H9 (cell line): ENCODE measurements at regions not wholly inside any gene's neighbourhood (a gene's known extent, or its start where the extent isn't known, plus 50 kb on each side); places are given as distances from the start of the nearest gene placed in this dataset.
A peak's percentile ranks its signal among the peaks of the same experiment; 100 is the strongest.

Source experiments
- DNase-seq: peaks from one replicate; pipeline ENCODE4 v3.0.0-alpha.2; 2017
- H2AFZ ChIP-seq: one replicate; pipeline ENCODE4 v1.6.1; 2013; ENCODE audit warnings: mild to moderate bottlenecking, low read length, control low read depth, moderate library complexity
- H2AK5ac ChIP-seq: 2 replicates; pipeline ENCODE4 v1.6.1; 2013; ENCODE audit warnings: low read length, control low read depth, mixed read lengths; ENCODE audit not compliant: insufficient read length
- H2BK120ac ChIP-seq: one replicate; pipeline ENCODE4 v1.6.1; 2013; ENCODE audit warnings: low read depth, mild to moderate bottlenecking, low read length, control low read depth, inconsistent platforms; ENCODE audit not compliant: poor library complexity, severe bottlenecking
- H2BK12ac ChIP-seq: 2 replicates; pipeline ENCODE4 v1.6.1; 2013; ENCODE audit warnings: low read length, control low read depth, mixed read lengths, low read depth; ENCODE audit not compliant: insufficient read length
- H2BK15ac ChIP-seq: 2 replicates; pipeline ENCODE4 v1.6.1; 2013; ENCODE audit warnings: low read depth, low read length, control low read depth
- H2BK20ac ChIP-seq: one replicate; pipeline ENCODE4 v1.6.1; 2013; ENCODE audit warnings: low read depth, mild to moderate bottlenecking, low read length, control low read depth, inconsistent platforms; ENCODE audit not compliant: poor library complexity, severe bottlenecking
- H2BK5ac ChIP-seq: 2 replicates; pipeline ENCODE4 v1.6.1; 2013; ENCODE audit warnings: low read length, control low read depth, mixed read lengths; ENCODE audit not compliant: insufficient read length
- H3K14ac ChIP-seq: 2 replicates; pipeline ENCODE4 v1.6.1; 2013; ENCODE audit warnings: low read length, control low read depth; ENCODE audit not compliant: insufficient read depth
- H3K18ac ChIP-seq: 2 replicates; pipeline ENCODE4 v1.6.1; 2013; ENCODE audit warnings: low read depth, mild to moderate bottlenecking, mixed read lengths, low read length, control low read depth; ENCODE audit not compliant: insufficient read length
- H3K23ac ChIP-seq: 2 replicates; pipeline ENCODE4 v1.6.1; 2013; ENCODE audit warnings: low read length, control low read depth, mixed read lengths, low read depth; ENCODE audit not compliant: insufficient read length
- H3K23me2 ChIP-seq: 2 replicates; pipeline ENCODE4 v1.6.1; 2013; ENCODE audit warnings: low read depth, mild to moderate bottlenecking, mixed read lengths, low read length, control low read depth; ENCODE audit not compliant: insufficient read length, poor library complexity, severe bottlenecking
- H3K27ac ChIP-seq: 2 replicates; pipeline ENCODE4 v1.5.1; 2013; ENCODE audit warnings: low read length, control low read depth, mixed read lengths, low read depth; ENCODE audit not compliant: insufficient read length
- H3K27me3 ChIP-seq: 2 replicates; pipeline ENCODE4 v1.6.1; 2013; ENCODE audit warnings: low read length, control low read depth, inconsistent platforms; ENCODE audit not compliant: insufficient read depth
- H3K4ac ChIP-seq: 2 replicates; pipeline ENCODE4 v1.6.1; 2013; ENCODE audit warnings: low read depth, mild to moderate bottlenecking, control low read depth, inconsistent platforms, low read length, moderate library complexity
- H3K4me1 ChIP-seq: 2 replicates; pipeline ENCODE4 v1.6.1; 2013; ENCODE audit warnings: low read length, control low read depth, inconsistent platforms; ENCODE audit not compliant: insufficient read depth
- H3K4me2 ChIP-seq: 2 replicates; pipeline ENCODE4 v1.6.1; 2013; ENCODE audit warnings: low read length, control low read depth, mixed read lengths; ENCODE audit not compliant: insufficient read length, insufficient read depth
- H3K56ac ChIP-seq: 2 replicates; pipeline ENCODE4 v1.6.1; 2013; ENCODE audit warnings: low read depth, mild to moderate bottlenecking, mixed read lengths, low read length, control low read depth; ENCODE audit not compliant: insufficient read length
- H3K79me1 ChIP-seq: 2 replicates; pipeline ENCODE4 v1.6.1; 2013; ENCODE audit warnings: low read depth, mild to moderate bottlenecking, moderate library complexity, low read length, control low read depth, inconsistent platforms; ENCODE audit not compliant: insufficient read depth, poor library complexity, severe bottlenecking
- H3K79me2 ChIP-seq: 2 replicates; pipeline ENCODE4 v1.6.1; 2013; ENCODE audit warnings: low read length, control low read depth, inconsistent platforms; ENCODE audit not compliant: insufficient read depth
- H3K9ac ChIP-seq: 2 replicates; pipeline ENCODE4 v1.6.1; 2013; ENCODE audit warnings: low read length, control low read depth, mixed read lengths; ENCODE audit not compliant: insufficient read length; ENCODE audit errors: extremely low read depth
- H3K9me3 ChIP-seq: one replicate; pipeline ENCODE4 v1.6.1; 2013; ENCODE audit warnings: low read depth, low read length, inconsistent platforms; ENCODE audit not compliant: control insufficient read depth
- H3T11ph ChIP-seq: one replicate; pipeline ENCODE4 v1.6.1; 2013; ENCODE audit warnings: mild to moderate bottlenecking, low read length, control low read depth, inconsistent platforms
- H4K20me1 ChIP-seq: one replicate; pipeline ENCODE4 v1.6.1; 2013; ENCODE audit not compliant: control insufficient read depth, insufficient read length, insufficient read depth
- H4K5ac ChIP-seq: 2 replicates; pipeline ENCODE4 v1.6.1; 2013; ENCODE audit warnings: low read depth, mild to moderate bottlenecking, mixed read lengths, low read length, control low read depth; ENCODE audit not compliant: insufficient read length
- H4K8ac ChIP-seq: replicated peaks from 2 replicates; pipeline ENCODE4 v1.6.1; 2013; ENCODE audit warnings: low read length, control low read depth, mixed read lengths, low read depth; ENCODE audit not compliant: insufficient read length
- H4K91ac ChIP-seq: 2 replicates; pipeline ENCODE4 v1.6.1; 2013; ENCODE audit warnings: low read depth, mild to moderate bottlenecking, moderate library complexity, mixed read lengths, low read length, control low read depth; ENCODE audit not compliant: insufficient read length
- H3K27ac Mint-ChIP-seq, 3 experiments: 2 replicates in 2 of 3; 3 replicates in 1 of 3; pipeline ENCODE4 v1.8.0; 2020 to 2021; ENCODE audit warnings: mixed read lengths in 3 of 3, mild to moderate bottlenecking in 1 of 3, moderate library complexity in 1 of 3
- H3K27me3 Mint-ChIP-seq: 2 replicates; pipeline ENCODE4 v1.8.0; 2021; ENCODE audit warnings: low read depth, mild to moderate bottlenecking, moderate library complexity, mixed read lengths
- H3K36me3 Mint-ChIP-seq, 3 experiments: 2 replicates in 2 of 3; 3 replicates in 1 of 3; pipeline ENCODE4 v1.8.0; 2020 to 2021; ENCODE audit warnings: low read depth in 3 of 3, mixed read lengths in 3 of 3; ENCODE audit not compliant: insufficient read depth in 1 of 3
- H3K4me1 Mint-ChIP-seq, 2 experiments: 2 replicates each; pipeline ENCODE4 v1.8.0; 2020; ENCODE audit warnings: mixed read lengths in 2 of 2
- H3K4me3 Mint-ChIP-seq, 2 experiments: 2 replicates in 1 of 2; 3 replicates in 1 of 2; pipeline ENCODE4 v1.8.0; 2020 to 2021; ENCODE audit warnings: mild to moderate bottlenecking in 2 of 2, mixed read lengths in 2 of 2, moderate library complexity in 1 of 2
- H3K9me3 Mint-ChIP-seq, 2 experiments: 2 replicates in 1 of 2; 3 replicates in 1 of 2; pipeline ENCODE4 v1.8.0; 2020; ENCODE audit warnings: mild to moderate bottlenecking in 2 of 2, mixed read lengths in 2 of 2, moderate library complexity in 1 of 2
- CTCF ChIP-seq: fragments of 200-600 bp; sonication (generic); conservative IDR thresholded peaks from 3 replicates; pipeline ENCODE4 v1.8.0; 2021; ENCODE audit warnings: antibody characterized with exemption, mild to moderate bottlenecking
- WGBS: extraction: QIAGEN DNeasy Blood & Tissue Kit; methylation state at CpG from one replicate; pipeline ENCODE4 v1.1.7; 2013; ENCODE audit warnings: missing lambda C conversion rate, low lambda C conversion rate, mixed read lengths; ENCODE audit not compliant: insufficient read length; ENCODE audit errors: extremely low coverage; 5-methylcytosine and 5-hydroxymethylcytosine counted together

- H3K4ac ChIP-seq: no peak overlapping the region
- H2BK12ac ChIP-seq: no peak overlapping the region
- no CpG with 5 or more reads among the region's 4 CpGs for WGBS
- Mint-ChIP-seq H3K27me3 (no peaks in the 10 kb centered on the region), H3K27ac (peak overlapping the region; percentile 81 to 99 (median 84)), H3K4me3 (peak overlapping the region in 1 of 2 experiments; percentile 24; a peak in 1 of 5 replicates), H3K36me3 (no peaks in the 10 kb centered on the region; a peak in 1 of 7 replicates), H3K4me1 (peaks cover 29 to 31% of the 10 kb centered on the region in 2 experiments), H3K9me3 (no peaks in the 10 kb centered on the region)
- no peaks in the 10 kb centered on the region for H4K20me1 ChIP-seq
- H4K91ac ChIP-seq: no peak overlapping the region
- no peaks in the 10 kb centered on the region for H3K23me2 ChIP-seq
- H2BK15ac ChIP-seq: no peak overlapping the region
- no peak overlapping the region for H3K9ac ChIP-seq
- no peak overlapping the region for H3K23ac ChIP-seq
- H2AFZ ChIP-seq: no peak overlapping the region
- no peak overlapping the region for H3K14ac ChIP-seq
- H3K18ac ChIP-seq: no peak overlapping the region
- no peak overlapping the region for H3K27ac ChIP-seq
- no peak overlapping the region for H2AK5ac ChIP-seq
- no peak overlapping the region for H4K8ac ChIP-seq
- H3K4me1 ChIP-seq: no peaks in the 10 kb centered on the region
- H3K27me3 ChIP-seq: no peaks in the 10 kb centered on the region
- DNase-seq: no peak
- H4K5ac ChIP-seq: no peak overlapping the region
- no peak overlapping the region for H2BK20ac ChIP-seq
- no peaks in the 10 kb centered on the region for H3K79me1 ChIP-seq
- no peak overlapping the region for H3K4me2 ChIP-seq
- H3K9me3 ChIP-seq: no peaks in the 10 kb centered on the region
- no peaks in the 10 kb centered on the region for H3K79me2 ChIP-seq
- no peak for TF ChIP-seq CTCF
- H3K56ac ChIP-seq: no peak overlapping the region
- H3T11ph ChIP-seq: no peak overlapping the region
- no peak overlapping the region for H2BK120ac ChIP-seq
- H2BK5ac ChIP-seq: no peak overlapping the region
Measured at GRCh38 chr12:63085120-63085519, 65.9 kb downstream of the AVPR1A start.
